HepG2 (cell line): ENCODE measurements at regions not wholly inside any gene's neighbourhood (a gene's known extent, or its start where the extent isn't known, plus 50 kb on each side); places are given as distances from the start of the nearest gene placed in this dataset.
A peak's percentile ranks its signal among the peaks of the same experiment; 100 is the strongest.

Experiments used
- ATAC-seq: fragments of 200-7000 bp; cut with Tn5 transposase; 3 replicates; pipeline ENCODE4 v1.9.1; 2020; ENCODE audit warnings: mild to moderate bottlenecking, moderate library complexity
- BruUV-seq: library from RNA; stranded (reverse); fragments of 400-500 nt; replicated peaks from 2 replicates; lab custom pipeline; 2021; lab: Mats Ljungman, UMichigan
- CTCF ChIA-PET: fragments of 300-600 bp; formaldehyde crosslinking; extraction: SDS; loops from one replicate; lab custom pipeline; 2021; ENCODE audit warnings: low total read pairs, inconsistent platforms, low intra/inter-chr PET ratio; lab: Yijun Ruan, JAX
- POLR2A ChIA-PET: fragments of 350-600 bp; sonication (Branson Sonifier 250); formaldehyde crosslinking; loops from one replicate; lab custom pipeline; 2020; ENCODE audit warnings: antibody characterized with exemption, inconsistent platforms; lab: Yijun Ruan, JAX
- DNase-seq: peaks from one replicate; pipeline ENCODE4 v3.0.0-alpha.2; 2015; ENCODE audit warnings: low spot score
- FAIRE-seq: peaks from 3 replicates; lab custom pipeline; 2011; peaks lifted over from hg19 to GRCh38; lab: Jason Lieb, UNC
- H2AFZ ChIP-seq: one replicate; pipeline ENCODE4 v1.6.1; 2011; ENCODE audit warnings: low read length, inconsistent platforms
- H3K27ac ChIP-seq: fragments of 300-600 bp; 3 replicates; pipeline ENCODE4 v1.8.0; 2011; ENCODE audit warnings: mixed run types, mild to moderate bottlenecking, mixed read lengths, low read length, inconsistent platforms; ENCODE audit not compliant: insufficient read depth; ENCODE audit errors: extremely low read length
- H3K27me3 ChIP-seq, 2 experiments: fragments of 200-600 bp in 1 of 2; 2 replicates in 1 of 2; 3 replicates in 1 of 2; pipeline versions ENCODE4 v1.6.0 to v1.8.0; 2011; ENCODE audit warnings: low read length in 2 of 2, mild to moderate bottlenecking in 2 of 2, moderate library complexity in 2 of 2, inconsistent platforms in 1 of 2; ENCODE audit not compliant: insufficient read depth in 2 of 2, control insufficient read depth in 1 of 2
- H3K36me3 ChIP-seq, 2 experiments: fragments of 200-600 bp in 1 of 2; replicated peaks in 1 of 2; 2 replicates in 1 of 2; 3 replicates in 1 of 2; pipeline versions ENCODE4 v1.5.1 to v1.8.0; 2011; ENCODE audit warnings: low read length in 2 of 2, inconsistent platforms in 1 of 2; ENCODE audit not compliant: insufficient read depth in 2 of 2, control insufficient read depth in 1 of 2
- H3K4me1 ChIP-seq: 2 replicates; pipeline ENCODE4 v1.5.1; 2012; ENCODE audit warnings: low read length, inconsistent platforms; ENCODE audit not compliant: insufficient read depth
- H3K4me2 ChIP-seq: 2 replicates; pipeline ENCODE4 v1.6.0; 2011; ENCODE audit warnings: low read depth, low read length, inconsistent platforms
- H3K4me3 ChIP-seq, 3 experiments: fragments of 200-600 bp in 1 of 3; sonication (generic), shearing (Covaris generic) in 1 of 3; replicated peaks in 1 of 3; 2 replicates each; pipeline ENCODE4 v1.5.1; 2011 to 2016; ENCODE audit warnings: low read length in 3 of 3, inconsistent platforms in 2 of 3, low read depth in 2 of 3, mild to moderate bottlenecking in 2 of 3, control low read depth in 1 of 3, mixed read lengths in 1 of 3; ENCODE audit not compliant: insufficient read depth in 1 of 3
- H3K79me2 ChIP-seq: one replicate; pipeline ENCODE4 v1.6.1; 2011; ENCODE audit warnings: low read length, inconsistent platforms; ENCODE audit not compliant: insufficient read depth
- H3K9ac ChIP-seq: 2 replicates; pipeline ENCODE4 v1.6.0; 2011; ENCODE audit warnings: mild to moderate bottlenecking, low read depth, low read length, inconsistent platforms; ENCODE audit not compliant: insufficient read depth
- H3K9me3 ChIP-seq: 2 replicates; pipeline ENCODE4 v1.5.1; 2012; ENCODE audit warnings: mild to moderate bottlenecking, low read length
- H4K20me1 ChIP-seq: 2 replicates; pipeline ENCODE4 v1.6.0; 2011; ENCODE audit warnings: inconsistent platforms, mild to moderate bottlenecking, low read length, moderate library complexity; ENCODE audit not compliant: insufficient read depth
- ELF3 ChIP-seq: IDR thresholded peaks from 2 replicates; pipeline ENCODE4 v1.6.1; 2016; ENCODE audit warnings: missing genetic modification reagents, missing compliant biosample characterization
- EP300 ChIP-seq, 3 experiments: sonication (generic) in 1 of 3; formaldehyde crosslinking in 1 of 3; IDR thresholded peaks; 2 replicates each; pipeline versions ENCODE4 v1.5.1 to v1.6.1; 2011 to 2020; ENCODE audit warnings: low read depth in 2 of 3, low read length in 2 of 3, borderline replicate concordance in 1 of 3, improper control_type of control experiment in 1 of 3, mild to moderate bottlenecking in 1 of 3, missing genetic modification reagents in 1 of 3, moderate library complexity in 1 of 3
- HOXA3 ChIP-seq: sonication (generic); formaldehyde crosslinking; IDR thresholded peaks from 2 replicates; pipeline ENCODE4 v1.5.0; 2020; ENCODE audit warnings: missing genetic modification reagents
- IKZF5 ChIP-seq: IDR thresholded peaks from 2 replicates; pipeline ENCODE4 v1.6.1; 2018; ENCODE audit warnings: missing genetic modification reagents, mild to moderate bottlenecking, missing compliant biosample characterization
- KLF16 ChIP-seq, 2 experiments: sonication (generic) in 1 of 2; formaldehyde crosslinking in 1 of 2; IDR thresholded peaks; 2 replicates each; pipeline versions ENCODE4 v1.6.1 to v1.8.0; 2016 to 2023; ENCODE audit warnings: missing genetic modification reagents in 2 of 2, missing compliant biosample characterization in 1 of 2
- MYC ChIP-seq: sonication (generic); formaldehyde crosslinking; IDR thresholded peaks from 2 replicates; pipeline ENCODE4 v1.9.0; 2021; ENCODE audit warnings: missing genetic modification reagents, borderline replicate concordance
- SMAD1 ChIP-seq: sonication (generic); formaldehyde crosslinking; IDR thresholded peaks from 2 replicates; pipeline ENCODE4 v1.4.0; 2020; ENCODE audit warnings: missing genetic modification reagents, low read depth, mild to moderate bottlenecking, borderline replicate concordance
- SOX6 ChIP-seq, 2 experiments: fragments of 450-650 bp in 1 of 2; sonication (generic) in 1 of 2; formaldehyde crosslinking in 1 of 2; IDR thresholded peaks; 2 replicates each; pipeline versions ENCODE4 v1.4.0 to v1.6.1; 2017 to 2020; ENCODE audit warnings: antibody characterized with exemption in 1 of 2, mild to moderate bottlenecking in 1 of 2, missing genetic modification reagents in 1 of 2
- STAG1 ChIP-seq: sonication (generic); formaldehyde crosslinking; IDR thresholded peaks from 2 replicates; pipeline ENCODE4 v1.4.0; 2020; ENCODE audit warnings: missing genetic modification reagents
- XRCC5 ChIP-seq: fragments of 200-400 bp; formaldehyde crosslinking; optimal IDR thresholded peaks from 2 replicates; pipeline ENCODE3; 2017; ENCODE audit warnings: mild to moderate bottlenecking, low read length
- ZBTB4 ChIP-seq: sonication (generic); formaldehyde crosslinking; IDR thresholded peaks from 2 replicates; pipeline ENCODE4 v1.4.0; 2020; ENCODE audit warnings: missing genetic modification reagents, mild to moderate bottlenecking, borderline replicate concordance
- ZNF616 ChIP-seq: sonication (generic); formaldehyde crosslinking; IDR thresholded peaks from 2 replicates; pipeline ENCODE4 v1.5.0; 2020; ENCODE audit warnings: low read depth, mild to moderate bottlenecking, missing genetic modification reagents
- WGBS: methylation state at CpG from one replicate; pipeline ENCODE4 v1.1.6; 2017; ENCODE audit warnings: low lambda C conversion rate; 5-methylcytosine and 5-hydroxymethylcytosine counted together
- in situ Hi-C: cut with HindIII; loops from 2 replicates; pipeline ENCODE4 v1.10.0; 2017; ENCODE audit warnings: low pct_unique_long_range_greater_than_20kb; ENCODE audit not compliant: extremely low pct_ligation_motif_present
- intact Hi-C: fragments of 100-400 bp; cut with micrococcal nuclease; formaldehyde crosslinking; loops from one replicate; pipeline ENCODE4 v1.10.0; 2022; ENCODE audit not compliant: unreplicated experiment
- TF ChIP-seq, protein P1 (sequence below): sonication (generic); formaldehyde crosslinking; IDR thresholded peaks from 2 replicates; pipeline ENCODE4; 2020; ENCODE audit warnings: missing genetic modification reagents, mild to moderate bottlenecking, borderline replicate concordance

- peak; percentile 95 for ATAC-seq
- H3K36me3 ChIP-seq, result no peaks in the 10 kb centered on the region
- in situ Hi-C loops (no loop called here), intact Hi-C loops (loop anchor here (1.0 to 10.0 kb wide), 4 partner anchors 62 to 236 kb away; no protein-coding TSS in a partner anchor)
- H3K9ac ChIP-seq, result no peak overlapping the region
- no peaks in the 10 kb centered on the region for H3K79me2 ChIP-seq
- POLR2A ChIA-PET, result interaction anchor here (0.5 to 1.6 kb wide), 3 partner anchors 50 to 185 kb away, joined by 3 to 8 read pairs (median 4); no protein-coding TSS in a partner anchor
- 22% methylated on average over 11 of the region's 13 CpGs for WGBS
- H3K4me1 ChIP-seq, result peaks cover 20% of the 10 kb centered on the region; the same call in 1 of the 2 replicates
- H3K4me2 ChIP-seq, result peak overlapping the region; percentile 78
- no TSS peak for BruUV-seq
- H3K4me3 ChIP-seq, result peak overlapping the region in 1 of 3 experiments; percentile 48; a peak in 2 of 6 replicates
- no peaks in the 10 kb centered on the region for H4K20me1 ChIP-seq
- no peak overlapping the region for H3K27ac ChIP-seq
- H2AFZ ChIP-seq, result peak overlapping the region; percentile 15
- peaks cover 0 to 7% of the 10 kb centered on the region in 2 experiments; a peak in 2 of 5 replicates for H3K27me3 ChIP-seq
- peak; percentile 57 for DNase-seq
- CTCF ChIA-PET, result interaction anchor here (1.0 to 3.9 kb wide), 6 partner anchors 62 to 237 kb away, joined by 3 to 43 read pairs (median 6); partner anchors contain the start of gene WAPL
- H3K9me3 ChIP-seq, result no peaks in the 10 kb centered on the region
- FAIRE-seq, result peak; percentile 53
- peak; percentile 32 for TF ChIP-seq XRCC5
- TF ChIP-seq STAG1 (CRISPR knock-in tag), result peak; percentile 98
- TF ChIP-seq ZBTB4 (CRISPR knock-in tag), result no peak
- TF ChIP-seq ZNF616 (CRISPR knock-in tag), result no peak
- TF ChIP-seq SOX6 (IDR thresholded peaks at IDR 0.05), result no peak
- peak; percentile 41; the same call in 1 of the 2 replicates for TF ChIP-seq SOX6 (CRISPR knock-in tag; IDR thresholded peaks at IDR 0.05)
- TF ChIP-seq ELF3 (CRISPR knock-in tag), result peak; percentile 47; the same call in 1 of the 2 replicates
- peak; percentile 61; the same call in 1 of the 2 replicates for TF ChIP-seq SMAD1 (CRISPR knock-in tag)
- TF ChIP-seq, protein P1, sequence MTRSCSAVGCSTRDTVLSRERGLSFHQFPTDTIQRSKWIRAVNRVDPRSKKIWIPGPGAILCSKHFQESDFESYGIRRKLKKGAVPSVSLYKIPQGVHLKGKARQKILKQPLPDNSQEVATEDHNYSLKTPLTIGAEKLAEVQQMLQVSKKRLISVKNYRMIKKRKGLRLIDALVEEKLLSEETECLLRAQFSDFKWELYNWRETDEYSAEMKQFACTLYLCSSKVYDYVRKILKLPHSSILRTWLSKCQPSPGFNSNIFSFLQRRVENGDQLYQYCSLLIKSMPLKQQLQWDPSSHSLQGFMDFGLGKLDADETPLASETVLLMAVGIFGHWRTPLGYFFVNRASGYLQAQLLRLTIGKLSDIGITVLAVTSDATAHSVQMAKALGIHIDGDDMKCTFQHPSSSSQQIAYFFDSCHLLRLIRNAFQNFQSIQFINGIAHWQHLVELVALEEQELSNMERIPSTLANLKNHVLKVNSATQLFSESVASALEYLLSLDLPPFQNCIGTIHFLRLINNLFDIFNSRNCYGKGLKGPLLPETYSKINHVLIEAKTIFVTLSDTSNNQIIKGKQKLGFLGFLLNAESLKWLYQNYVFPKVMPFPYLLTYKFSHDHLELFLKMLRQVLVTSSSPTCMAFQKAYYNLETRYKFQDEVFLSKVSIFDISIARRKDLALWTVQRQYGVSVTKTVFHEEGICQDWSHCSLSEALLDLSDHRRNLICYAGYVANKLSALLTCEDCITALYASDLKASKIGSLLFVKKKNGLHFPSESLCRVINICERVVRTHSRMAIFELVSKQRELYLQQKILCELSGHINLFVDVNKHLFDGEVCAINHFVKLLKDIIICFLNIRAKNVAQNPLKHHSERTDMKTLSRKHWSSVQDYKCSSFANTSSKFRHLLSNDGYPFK (CRISPR knock-in tag), result peak; percentile 65; the same call in 1 of the 2 replicates
- TF ChIP-seq KLF16 (CRISPR knock-in tag; IDR thresholded peaks at IDR 0.05), result peak in 1 of 2 experiments; percentile 39; a peak in 1 of 4 replicates
- peak; percentile 61; the same call in 1 of the 2 replicates for TF ChIP-seq IKZF5 (CRISPR knock-in tag)
- no peak for TF ChIP-seq EP300 (IDR thresholded peaks at IDR 0.05; ENCODE audit: low read depth in 2 of 2, low read length in 2 of 2)
- no peak for TF ChIP-seq EP300 (CRISPR knock-in tag; IDR thresholded peaks at IDR 0.05; ENCODE audit: borderline replicate concordance)
- TF ChIP-seq MYC, result 0 out of 2 replicates have a peak, but pooled peaks have one; percentile 37
- TF ChIP-seq HOXA3 (CRISPR knock-in tag), result peak; percentile 47; the same call in 1 of the 2 replicates
Measured at GRCh38 chr10:86585037-86585929, 63.7 kb upstream of the WAPL start.
